Glomerular endothelial cell (primary cell): ENCODE measurements at regions not wholly inside any gene's neighbourhood (a gene's known extent, or its start where the extent isn't known, plus 50 kb on each side); places are given as distances from the start of the nearest gene placed in this dataset.

ENCODE experiments used
- DNase-seq: peaks from one replicate; pipeline ENCODE4 v3.0.0-alpha.2; 2011; ENCODE audit warnings: low read depth, low spot score; ENCODE audit errors: extremely low read depth

DNA sequence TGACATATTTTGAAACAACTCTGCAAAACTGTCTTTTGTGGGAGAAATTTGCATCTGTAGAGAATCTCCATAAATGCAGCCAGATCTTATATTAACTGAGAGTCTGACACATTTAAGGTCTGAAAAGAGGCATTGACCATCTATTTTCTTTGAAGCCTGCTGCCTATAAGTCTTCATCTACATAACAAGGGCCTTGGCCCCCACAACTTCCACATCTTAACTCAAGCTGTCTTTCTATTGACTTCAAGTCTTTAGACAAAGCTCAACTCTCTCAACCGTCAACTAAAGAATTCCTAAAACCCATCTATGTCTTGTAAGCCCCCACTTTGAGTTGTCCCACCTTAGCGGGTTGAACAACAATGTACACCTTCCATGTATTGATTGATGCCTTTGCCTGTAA lies 72.4 kb upstream of the ADCY1 start:
- DNase-seq, result no peak

DNA sequence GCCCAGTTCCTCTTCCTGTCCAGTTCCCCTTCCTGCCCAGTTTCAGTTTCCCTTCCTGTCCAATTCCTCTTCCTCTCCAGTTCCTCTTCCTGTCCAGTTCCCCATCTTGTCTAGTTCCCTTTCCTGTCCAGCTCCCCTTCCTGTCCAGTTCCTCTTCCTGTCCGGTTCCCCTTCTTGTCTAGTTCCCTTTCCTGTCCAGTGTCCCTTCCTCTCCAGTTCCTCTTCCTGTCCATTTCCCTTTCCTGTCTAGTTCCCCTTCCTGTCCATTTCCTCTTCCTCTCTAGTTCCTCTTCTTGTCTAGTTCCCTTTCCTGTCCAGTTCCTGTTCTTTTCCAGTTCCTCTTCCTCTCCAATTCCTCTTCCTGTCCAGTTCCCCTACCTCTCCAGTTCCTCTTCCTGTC lies 68.1 kb upstream of the ADCY1 start:
- no peak for DNase-seq

DNA sequence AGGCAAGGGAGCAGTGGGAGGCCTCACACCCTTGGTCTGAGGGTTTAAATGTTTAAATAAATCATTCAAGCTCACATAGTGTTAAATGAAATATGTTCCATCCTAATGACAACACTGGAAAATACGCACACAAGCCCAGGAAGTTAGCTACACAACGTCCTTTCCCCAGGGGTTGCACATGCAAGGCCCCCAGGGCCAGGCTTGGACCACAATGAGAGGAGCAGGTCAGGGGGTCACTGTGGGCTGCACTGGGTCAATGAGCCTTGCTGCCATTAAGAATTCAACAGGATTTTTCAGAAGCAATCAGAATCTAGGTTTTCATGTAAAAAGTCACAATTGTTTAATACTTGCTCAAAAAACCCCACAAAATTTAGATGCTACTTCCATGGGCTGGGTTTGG lies 64.9 kb upstream of the ADCY1 start:
- no peak for DNase-seq

DNA sequence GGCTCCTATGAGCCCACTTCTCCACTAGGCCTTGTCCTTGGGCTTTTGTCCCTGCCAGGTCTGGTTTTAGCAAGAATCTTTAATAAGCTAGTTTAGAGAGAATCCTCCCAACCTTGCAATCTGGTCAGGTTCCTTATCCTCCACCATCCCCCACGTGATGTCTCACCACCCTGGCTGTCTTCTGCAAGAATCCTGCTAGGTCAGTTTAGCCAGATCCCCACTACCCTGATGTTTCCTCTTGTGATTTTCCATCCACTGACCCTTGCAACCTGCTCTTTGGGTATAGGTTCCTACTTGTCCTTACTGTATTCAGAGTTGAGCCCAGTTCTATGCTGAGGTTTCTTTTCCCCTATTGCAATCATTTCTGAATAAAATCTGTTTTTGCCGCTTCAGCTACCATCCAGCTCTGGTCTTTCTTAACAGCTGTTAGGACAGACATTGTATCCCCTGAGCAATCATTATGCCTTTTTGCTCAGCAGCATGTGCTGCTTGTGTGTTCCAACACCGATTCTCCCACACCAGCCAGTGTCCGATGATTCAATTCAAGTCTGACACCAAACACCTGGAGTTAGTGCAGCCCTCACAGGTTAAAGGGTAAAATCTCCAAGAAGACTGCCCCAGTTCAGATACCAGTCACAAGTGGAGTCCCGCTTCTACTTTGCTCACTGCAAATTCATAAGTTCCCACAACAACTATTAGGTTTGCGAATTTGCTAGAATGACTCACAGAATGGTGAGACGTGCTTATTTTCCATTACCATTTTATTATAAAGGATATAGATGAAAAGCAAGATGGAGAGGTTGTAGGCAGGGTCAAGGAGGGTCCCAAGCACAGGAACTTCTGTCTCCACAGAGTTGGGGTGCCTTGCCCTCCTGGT lies 62.2 kb upstream of the ADCY1 start:
- no peak for DNase-seq

DNA sequence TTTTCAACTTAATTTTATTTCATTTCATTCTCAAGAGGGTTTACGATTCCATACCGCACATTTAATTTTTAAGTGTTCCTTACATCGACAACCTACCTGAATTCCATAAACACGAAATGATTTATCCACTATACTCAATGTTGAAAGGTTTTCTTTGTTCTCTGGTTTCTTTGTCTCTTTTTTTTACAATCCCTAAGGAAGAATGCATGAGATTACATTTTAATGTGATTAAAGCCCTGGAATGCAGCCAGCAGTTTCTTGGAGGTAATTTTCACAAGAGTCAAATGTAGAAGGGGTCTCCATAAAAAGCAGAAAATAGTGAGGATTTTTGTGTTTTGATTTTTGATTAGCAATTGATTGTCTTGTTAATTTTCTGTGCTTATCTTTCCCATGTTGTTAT lies 59.2 kb upstream of the ADCY1 start:
- DNase-seq, result no peak

DNA sequence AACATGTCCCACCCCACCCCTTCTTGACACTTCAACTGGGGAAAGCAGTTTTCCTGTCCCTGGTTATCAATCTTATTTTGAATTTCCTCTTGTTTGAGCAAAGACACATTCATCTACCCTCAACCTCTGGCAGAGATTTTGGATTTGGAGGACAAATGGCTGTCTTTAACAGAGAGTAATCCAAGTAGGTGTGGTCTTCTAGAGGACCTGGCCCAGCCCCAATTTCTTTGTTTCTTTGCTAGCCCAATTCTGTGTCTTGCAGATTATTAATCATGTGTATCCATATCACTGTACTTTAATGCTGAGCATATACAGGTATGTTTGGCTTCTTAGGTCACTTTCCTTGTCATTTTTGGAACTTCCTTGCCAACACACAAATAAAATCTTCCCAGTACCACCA lies 58.8 kb upstream of the ADCY1 start:
- DNase-seq, result no peak
